Left lobe of liver (tissue), 2 donors: ENCODE measurements at regions not wholly inside any gene's neighbourhood (a gene's known extent, or its start where the extent isn't known, plus 50 kb on each side); places are given as distances from the start of the nearest gene placed in this dataset.

Experiments
- ATAC-seq: fragments of 200-7000 bp; cut with Tn5 transposase; one replicate; pipeline ENCODE4 v1.9.1; 2020; ENCODE audit warnings: mild to moderate bottlenecking, moderate library complexity
- DNase-seq: peaks from one replicate; pipeline ENCODE4 v3.0.0-alpha.2; 2020; ENCODE audit warnings: low spot score
- donor health status: DM: no; HTN: no; CAD: no; lungs with moderate emphysema.
- donor health status: DM: no; HTN: yes; CAD: no.

GRCh38 chrX:76228499-76228898 lies 55.6 kb downstream of the PBDC1 start:
- DNase-seq (no peak), ATAC-seq (no peak)

- no peak for DNase-seq
- no peak for ATAC-seq
These were observed 76.0 kb downstream of the PBDC1 start for GRCh38 chrX:76248901-76249300.

- DNase-seq (no peak), ATAC-seq (peak; percentile 78)
These were observed 80.6 kb downstream of the PBDC1 start for GRCh38 chrX:76253432-76253831.

- DNase-seq = peak; percentile 44
- peak; percentile 84 for ATAC-seq
These were observed 106.1 kb downstream of the PBDC1 start for GRCh38 chrX:76279007-76279406.
